ENCODE measurements at regions not wholly inside any gene's neighbourhood (a gene's known extent, or its start where the extent isn't known, plus 50 kb on each side); places are given as distances from the start of the nearest gene placed in this dataset.

DNA sequence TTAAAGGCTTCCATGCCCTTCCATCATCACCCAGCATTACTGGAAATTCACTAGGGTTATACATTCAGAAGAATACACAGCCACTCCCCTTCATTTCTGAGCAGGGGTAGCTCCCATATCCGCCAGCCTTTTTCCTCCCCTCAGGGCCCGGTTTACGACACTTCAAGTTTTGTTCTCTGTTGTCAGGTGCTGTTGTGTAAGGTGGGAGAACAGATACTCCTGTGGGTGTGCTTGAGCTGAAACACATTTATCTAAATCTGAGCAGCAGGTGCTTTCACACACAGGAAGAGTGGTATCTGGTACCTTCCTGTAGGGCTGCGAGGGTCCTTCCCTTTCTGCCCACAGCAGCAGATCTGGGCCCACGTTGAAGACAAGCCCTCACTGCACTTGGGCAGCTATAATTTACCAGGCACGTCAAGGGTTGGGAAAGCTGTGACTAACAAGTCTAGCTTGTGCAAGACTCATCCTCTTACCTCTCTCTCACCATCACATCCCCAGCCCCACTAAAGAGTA is 215.8 kb upstream of the RREB1 start:
- TF ChIP-seq, protein P1, sequence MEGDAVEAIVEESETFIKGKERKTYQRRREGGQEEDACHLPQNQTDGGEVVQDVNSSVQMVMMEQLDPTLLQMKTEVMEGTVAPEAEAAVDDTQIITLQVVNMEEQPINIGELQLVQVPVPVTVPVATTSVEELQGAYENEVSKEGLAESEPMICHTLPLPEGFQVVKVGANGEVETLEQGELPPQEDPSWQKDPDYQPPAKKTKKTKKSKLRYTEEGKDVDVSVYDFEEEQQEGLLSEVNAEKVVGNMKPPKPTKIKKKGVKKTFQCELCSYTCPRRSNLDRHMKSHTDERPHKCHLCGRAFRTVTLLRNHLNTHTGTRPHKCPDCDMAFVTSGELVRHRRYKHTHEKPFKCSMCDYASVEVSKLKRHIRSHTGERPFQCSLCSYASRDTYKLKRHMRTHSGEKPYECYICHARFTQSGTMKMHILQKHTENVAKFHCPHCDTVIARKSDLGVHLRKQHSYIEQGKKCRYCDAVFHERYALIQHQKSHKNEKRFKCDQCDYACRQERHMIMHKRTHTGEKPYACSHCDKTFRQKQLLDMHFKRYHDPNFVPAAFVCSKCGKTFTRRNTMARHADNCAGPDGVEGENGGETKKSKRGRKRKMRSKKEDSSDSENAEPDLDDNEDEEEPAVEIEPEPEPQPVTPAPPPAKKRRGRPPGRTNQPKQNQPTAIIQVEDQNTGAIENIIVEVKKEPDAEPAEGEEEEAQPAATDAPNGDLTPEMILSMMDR (IDR thresholded peaks at IDR 0.05; ENCODE audit: low read depth, low read length, missing control alignments): no peak
- no peak overlapping the region for H3K4me3 ChIP-seq (ENCODE audit: low read depth, low read length)
- no peak for DNase-seq (ENCODE audit: low read depth)

DNA sequence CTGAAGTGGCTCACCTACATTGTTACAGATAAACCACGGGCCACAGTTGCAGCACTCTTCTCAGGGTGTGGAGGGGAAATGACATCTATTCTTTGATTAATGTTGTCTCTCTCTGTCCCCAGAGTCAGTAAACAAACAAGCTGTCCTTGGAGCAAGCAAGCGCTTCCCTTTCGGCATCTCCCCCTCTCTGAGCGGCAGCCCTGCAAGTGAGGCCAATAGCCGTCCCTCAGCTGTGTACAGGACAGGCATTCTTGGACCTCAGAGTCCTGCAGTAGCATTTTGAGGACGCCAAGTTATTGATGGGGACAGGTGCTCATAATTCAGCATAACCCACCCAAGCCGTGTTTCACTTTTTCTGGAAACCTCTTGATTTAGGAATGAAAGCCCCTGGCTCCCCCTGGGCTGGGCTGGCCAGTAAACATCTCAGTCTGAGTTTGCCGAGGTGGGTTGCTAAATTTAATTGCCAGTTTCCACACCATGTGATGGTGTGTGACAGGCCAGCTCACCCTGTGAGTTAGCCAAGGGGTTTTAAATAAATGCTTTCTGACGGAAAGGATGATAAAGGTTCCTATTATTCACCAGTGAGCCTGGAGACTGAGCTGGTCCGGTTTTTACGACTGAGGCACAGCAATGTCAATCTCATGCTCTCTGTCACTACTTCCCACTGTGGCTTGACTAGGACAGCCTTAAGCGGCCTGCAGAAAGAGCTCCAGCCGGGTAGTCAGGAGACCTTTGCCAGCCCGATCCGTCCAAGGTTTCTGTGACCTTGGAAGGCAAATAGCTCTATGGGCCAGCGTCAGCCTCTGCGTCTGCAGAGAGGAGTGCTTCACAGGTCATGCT is 214.8 kb upstream of the RREB1 start:
- no peak overlapping the region for H3K4me3 ChIP-seq (ENCODE audit: low read depth, low read length)
- no peak for DNase-seq (ENCODE audit: low read depth)
- TF ChIP-seq, protein P1 (IDR thresholded peaks at IDR 0.05; ENCODE audit: low read depth, low read length, missing control alignments): no peak

- no peak for DNase-seq (ENCODE audit: low read depth)
These were observed 214.1 kb upstream of the RREB1 start for GRCh38 chr6:6893701-6894100.

GRCh38 chr6:6895929-6896328 is 211.8 kb upstream of the RREB1 start:
- H3K4me3 ChIP-seq (ENCODE audit: low read depth, low read length): no peak overlapping the region
- no peak for DNase-seq (ENCODE audit: low read depth)
- TF ChIP-seq, protein P1 (IDR thresholded peaks at IDR 0.05; ENCODE audit: low read depth, low read length, missing control alignments): no peak

More at GRCh38 chr6:6893701-6894100, 214.1 kb upstream of the RREB1 start:
- TF ChIP-seq, protein P1 (IDR thresholded peaks at IDR 0.05; ENCODE audit: low read depth, low read length, missing control alignments): no peak
- H3K4me3 ChIP-seq (ENCODE audit: low read depth, low read length): no peak overlapping the region

DNA sequence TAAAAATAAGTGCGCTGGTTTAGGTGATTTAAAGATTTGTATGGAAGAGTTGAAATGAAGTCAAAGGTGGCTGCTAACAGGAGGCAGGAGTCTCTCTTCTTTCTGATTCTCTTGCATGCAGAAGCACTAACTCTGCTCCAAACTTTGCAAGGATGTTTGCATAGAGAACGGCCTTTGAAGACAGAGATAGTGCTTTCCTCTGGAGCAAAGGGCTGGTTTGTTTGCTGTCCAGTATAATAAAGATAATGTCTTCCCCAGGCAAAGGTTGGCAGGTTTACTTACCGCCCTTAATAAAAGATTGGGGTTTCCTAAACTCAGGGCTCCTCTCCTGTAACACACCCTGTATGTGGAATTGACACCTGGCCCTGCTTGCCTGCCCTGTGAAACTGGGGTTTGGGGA is 210.6 kb upstream of the RREB1 start:
- H3K4me3 ChIP-seq (ENCODE audit: low read depth, low read length): no peak overlapping the region
- TF ChIP-seq, protein P1 (IDR thresholded peaks at IDR 0.05; ENCODE audit: low read depth, low read length, missing control alignments): no peak
- DNase-seq (ENCODE audit: low read depth): no peak

- TF ChIP-seq, protein P1 (IDR thresholded peaks at IDR 0.05; ENCODE audit: low read depth, low read length, missing control alignments): no peak
- no peak for DNase-seq (ENCODE audit: low read depth)
- H3K4me3 ChIP-seq (ENCODE audit: low read depth, low read length): no peak overlapping the region
These were observed 207.1 kb upstream of the RREB1 start for GRCh38 chr6:6900569-6901204.
